H9 (cell line): ENCODE measurements at regions not wholly inside any gene's neighbourhood (a gene's known extent, or its start where the extent isn't known, plus 50 kb on each side); places are given as distances from the start of the nearest gene placed in this dataset.

Experiments
- DNase-seq: peaks from one replicate; pipeline ENCODE4 v3.0.0-alpha.2; 2017
- H2AFZ ChIP-seq: one replicate; pipeline ENCODE4 v1.6.1; 2013; ENCODE audit warnings: mild to moderate bottlenecking, low read length, control low read depth, moderate library complexity
- H2AK5ac ChIP-seq: 2 replicates; pipeline ENCODE4 v1.6.1; 2013; ENCODE audit warnings: low read length, control low read depth, mixed read lengths; ENCODE audit not compliant: insufficient read length
- H2BK120ac ChIP-seq: one replicate; pipeline ENCODE4 v1.6.1; 2013; ENCODE audit warnings: low read depth, mild to moderate bottlenecking, low read length, control low read depth, inconsistent platforms; ENCODE audit not compliant: poor library complexity, severe bottlenecking
- H2BK12ac ChIP-seq: 2 replicates; pipeline ENCODE4 v1.6.1; 2013; ENCODE audit warnings: low read length, control low read depth, mixed read lengths, low read depth; ENCODE audit not compliant: insufficient read length
- H2BK15ac ChIP-seq: 2 replicates; pipeline ENCODE4 v1.6.1; 2013; ENCODE audit warnings: low read depth, low read length, control low read depth
- H2BK20ac ChIP-seq: one replicate; pipeline ENCODE4 v1.6.1; 2013; ENCODE audit warnings: low read depth, mild to moderate bottlenecking, low read length, control low read depth, inconsistent platforms; ENCODE audit not compliant: poor library complexity, severe bottlenecking
- H2BK5ac ChIP-seq: 2 replicates; pipeline ENCODE4 v1.6.1; 2013; ENCODE audit warnings: low read length, control low read depth, mixed read lengths; ENCODE audit not compliant: insufficient read length
- H3K14ac ChIP-seq: 2 replicates; pipeline ENCODE4 v1.6.1; 2013; ENCODE audit warnings: low read length, control low read depth; ENCODE audit not compliant: insufficient read depth
- H3K18ac ChIP-seq: 2 replicates; pipeline ENCODE4 v1.6.1; 2013; ENCODE audit warnings: low read depth, mild to moderate bottlenecking, mixed read lengths, low read length, control low read depth; ENCODE audit not compliant: insufficient read length
- H3K23ac ChIP-seq: 2 replicates; pipeline ENCODE4 v1.6.1; 2013; ENCODE audit warnings: low read length, control low read depth, mixed read lengths, low read depth; ENCODE audit not compliant: insufficient read length
- H3K23me2 ChIP-seq: 2 replicates; pipeline ENCODE4 v1.6.1; 2013; ENCODE audit warnings: low read depth, mild to moderate bottlenecking, mixed read lengths, low read length, control low read depth; ENCODE audit not compliant: insufficient read length, poor library complexity, severe bottlenecking
- H3K27ac ChIP-seq: 2 replicates; pipeline ENCODE4 v1.5.1; 2013; ENCODE audit warnings: low read length, control low read depth, mixed read lengths, low read depth; ENCODE audit not compliant: insufficient read length
- H3K27me3 ChIP-seq: 2 replicates; pipeline ENCODE4 v1.6.1; 2013; ENCODE audit warnings: low read length, control low read depth, inconsistent platforms; ENCODE audit not compliant: insufficient read depth
- H3K4ac ChIP-seq: 2 replicates; pipeline ENCODE4 v1.6.1; 2013; ENCODE audit warnings: low read depth, mild to moderate bottlenecking, control low read depth, inconsistent platforms, low read length, moderate library complexity
- H3K4me1 ChIP-seq: 2 replicates; pipeline ENCODE4 v1.6.1; 2013; ENCODE audit warnings: low read length, control low read depth, inconsistent platforms; ENCODE audit not compliant: insufficient read depth
- H3K4me2 ChIP-seq: 2 replicates; pipeline ENCODE4 v1.6.1; 2013; ENCODE audit warnings: low read length, control low read depth, mixed read lengths; ENCODE audit not compliant: insufficient read length, insufficient read depth
- H3K56ac ChIP-seq: 2 replicates; pipeline ENCODE4 v1.6.1; 2013; ENCODE audit warnings: low read depth, mild to moderate bottlenecking, mixed read lengths, low read length, control low read depth; ENCODE audit not compliant: insufficient read length
- H3K79me1 ChIP-seq: 2 replicates; pipeline ENCODE4 v1.6.1; 2013; ENCODE audit warnings: low read depth, mild to moderate bottlenecking, moderate library complexity, low read length, control low read depth, inconsistent platforms; ENCODE audit not compliant: insufficient read depth, poor library complexity, severe bottlenecking
- H3K79me2 ChIP-seq: 2 replicates; pipeline ENCODE4 v1.6.1; 2013; ENCODE audit warnings: low read length, control low read depth, inconsistent platforms; ENCODE audit not compliant: insufficient read depth
- H3K9ac ChIP-seq: 2 replicates; pipeline ENCODE4 v1.6.1; 2013; ENCODE audit warnings: low read length, control low read depth, mixed read lengths; ENCODE audit not compliant: insufficient read length; ENCODE audit errors: extremely low read depth
- H3K9me3 ChIP-seq: one replicate; pipeline ENCODE4 v1.6.1; 2013; ENCODE audit warnings: low read depth, low read length, inconsistent platforms; ENCODE audit not compliant: control insufficient read depth
- H3T11ph ChIP-seq: one replicate; pipeline ENCODE4 v1.6.1; 2013; ENCODE audit warnings: mild to moderate bottlenecking, low read length, control low read depth, inconsistent platforms
- H4K20me1 ChIP-seq: one replicate; pipeline ENCODE4 v1.6.1; 2013; ENCODE audit not compliant: control insufficient read depth, insufficient read length, insufficient read depth
- H4K5ac ChIP-seq: 2 replicates; pipeline ENCODE4 v1.6.1; 2013; ENCODE audit warnings: low read depth, mild to moderate bottlenecking, mixed read lengths, low read length, control low read depth; ENCODE audit not compliant: insufficient read length
- H4K8ac ChIP-seq: replicated peaks from 2 replicates; pipeline ENCODE4 v1.6.1; 2013; ENCODE audit warnings: low read length, control low read depth, mixed read lengths, low read depth; ENCODE audit not compliant: insufficient read length
- H4K91ac ChIP-seq: 2 replicates; pipeline ENCODE4 v1.6.1; 2013; ENCODE audit warnings: low read depth, mild to moderate bottlenecking, moderate library complexity, mixed read lengths, low read length, control low read depth; ENCODE audit not compliant: insufficient read length
- H3K27ac Mint-ChIP-seq, 3 experiments: 2 replicates in 2 of 3; 3 replicates in 1 of 3; pipeline ENCODE4 v1.8.0; 2020 to 2021; ENCODE audit warnings: mixed read lengths in 3 of 3, mild to moderate bottlenecking in 1 of 3, moderate library complexity in 1 of 3
- H3K27me3 Mint-ChIP-seq: 2 replicates; pipeline ENCODE4 v1.8.0; 2021; ENCODE audit warnings: low read depth, mild to moderate bottlenecking, moderate library complexity, mixed read lengths
- H3K36me3 Mint-ChIP-seq, 3 experiments: 2 replicates in 2 of 3; 3 replicates in 1 of 3; pipeline ENCODE4 v1.8.0; 2020 to 2021; ENCODE audit warnings: low read depth in 3 of 3, mixed read lengths in 3 of 3; ENCODE audit not compliant: insufficient read depth in 1 of 3
- H3K4me1 Mint-ChIP-seq, 2 experiments: 2 replicates each; pipeline ENCODE4 v1.8.0; 2020; ENCODE audit warnings: mixed read lengths in 2 of 2
- H3K4me3 Mint-ChIP-seq, 2 experiments: 2 replicates in 1 of 2; 3 replicates in 1 of 2; pipeline ENCODE4 v1.8.0; 2020 to 2021; ENCODE audit warnings: mild to moderate bottlenecking in 2 of 2, mixed read lengths in 2 of 2, moderate library complexity in 1 of 2
- H3K9me3 Mint-ChIP-seq, 2 experiments: 2 replicates in 1 of 2; 3 replicates in 1 of 2; pipeline ENCODE4 v1.8.0; 2020; ENCODE audit warnings: mild to moderate bottlenecking in 2 of 2, mixed read lengths in 2 of 2, moderate library complexity in 1 of 2
- WGBS: extraction: QIAGEN DNeasy Blood & Tissue Kit; methylation state at CpG from one replicate; pipeline ENCODE4 v1.1.7; 2013; ENCODE audit warnings: missing lambda C conversion rate, low lambda C conversion rate, mixed read lengths; ENCODE audit not compliant: insufficient read length; ENCODE audit errors: extremely low coverage; 5-methylcytosine and 5-hydroxymethylcytosine counted together
- TF ChIP-seq, protein P1 (sequence below): fragments of 200-600 bp; sonication (generic); conservative IDR thresholded peaks from 3 replicates; pipeline ENCODE4 v1.8.0; 2021; ENCODE audit warnings: antibody characterized with exemption, mild to moderate bottlenecking

DNA sequence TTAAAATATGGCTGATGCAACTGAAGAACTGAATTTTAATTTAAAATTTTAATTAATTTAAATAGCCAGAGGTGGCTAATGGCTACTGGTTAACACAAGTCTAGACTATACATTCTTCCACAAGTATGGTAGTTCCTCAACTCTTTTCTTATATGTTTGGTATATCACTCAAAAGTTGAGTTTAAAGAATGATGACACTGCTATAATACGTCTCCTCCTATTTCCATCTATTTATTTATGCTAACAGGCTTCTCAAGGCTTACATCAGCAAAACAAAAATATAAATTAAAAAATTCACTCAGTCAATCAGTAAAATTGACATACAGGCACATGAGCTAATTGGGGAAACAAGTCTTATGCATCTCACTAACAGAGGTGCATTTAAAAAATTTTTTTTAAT is 227.9 kb upstream of the PMFBP1 start:
- Histone ChIP-seq H4K91ac (no peak overlapping the region), H3K79me1 (no peaks in the 10 kb centered on the region), H3K4ac (no peak overlapping the region), H3K14ac (no peak overlapping the region), H3K9ac (no peak overlapping the region), H2AFZ (no peak overlapping the region), H3K9me3 (no peaks in the 10 kb centered on the region), H2AK5ac (no peak overlapping the region), H3K4me2 (no peak overlapping the region), H3K27ac (no peak overlapping the region), H2BK20ac (no peak overlapping the region), H2BK15ac (no peak overlapping the region), H3K18ac (no peak overlapping the region), H4K20me1 (no peaks in the 10 kb centered on the region), H2BK120ac (no peak overlapping the region), H3K23me2 (no peaks in the 10 kb centered on the region), H3K56ac (no peak overlapping the region), H4K8ac (no peak overlapping the region), H3T11ph (no peak overlapping the region), H3K23ac (no peak overlapping the region), H3K4me1 (no peaks in the 10 kb centered on the region), H3K79me2 (no peaks in the 10 kb centered on the region), H3K27me3 (no peaks in the 10 kb centered on the region), H2BK12ac (no peak overlapping the region), H2BK5ac (no peak overlapping the region), H4K5ac (no peak overlapping the region)
- H3K4me3 Mint-ChIP-seq = no peak overlapping the region
- no CpG with 5 or more reads among the region's 1 CpG for WGBS
- DNase-seq = no peak
- peaks cover 5 to 6% of the 10 kb centered on the region in 2 experiments for H3K9me3 Mint-ChIP-seq
- H3K36me3 Mint-ChIP-seq = peaks cover 4 to 14% (median 6%) of the 10 kb centered on the region in 3 experiments
- H3K4me1 Mint-ChIP-seq = peaks cover 5 to 6% of the 10 kb centered on the region in 2 experiments; a peak in 3 of 4 replicates
- TF ChIP-seq, protein P1, sequence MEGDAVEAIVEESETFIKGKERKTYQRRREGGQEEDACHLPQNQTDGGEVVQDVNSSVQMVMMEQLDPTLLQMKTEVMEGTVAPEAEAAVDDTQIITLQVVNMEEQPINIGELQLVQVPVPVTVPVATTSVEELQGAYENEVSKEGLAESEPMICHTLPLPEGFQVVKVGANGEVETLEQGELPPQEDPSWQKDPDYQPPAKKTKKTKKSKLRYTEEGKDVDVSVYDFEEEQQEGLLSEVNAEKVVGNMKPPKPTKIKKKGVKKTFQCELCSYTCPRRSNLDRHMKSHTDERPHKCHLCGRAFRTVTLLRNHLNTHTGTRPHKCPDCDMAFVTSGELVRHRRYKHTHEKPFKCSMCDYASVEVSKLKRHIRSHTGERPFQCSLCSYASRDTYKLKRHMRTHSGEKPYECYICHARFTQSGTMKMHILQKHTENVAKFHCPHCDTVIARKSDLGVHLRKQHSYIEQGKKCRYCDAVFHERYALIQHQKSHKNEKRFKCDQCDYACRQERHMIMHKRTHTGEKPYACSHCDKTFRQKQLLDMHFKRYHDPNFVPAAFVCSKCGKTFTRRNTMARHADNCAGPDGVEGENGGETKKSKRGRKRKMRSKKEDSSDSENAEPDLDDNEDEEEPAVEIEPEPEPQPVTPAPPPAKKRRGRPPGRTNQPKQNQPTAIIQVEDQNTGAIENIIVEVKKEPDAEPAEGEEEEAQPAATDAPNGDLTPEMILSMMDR = no peak
- H3K27me3 Mint-ChIP-seq = no peaks in the 10 kb centered on the region
- H3K27ac Mint-ChIP-seq = no peak overlapping the region
